ENCODE measurements at regions not wholly inside any gene's neighbourhood (a gene's known extent, or its start where the extent isn't known, plus 50 kb on each side); places are given as distances from the start of the nearest gene placed in this dataset.

- TF ChIP-seq, protein P1, sequence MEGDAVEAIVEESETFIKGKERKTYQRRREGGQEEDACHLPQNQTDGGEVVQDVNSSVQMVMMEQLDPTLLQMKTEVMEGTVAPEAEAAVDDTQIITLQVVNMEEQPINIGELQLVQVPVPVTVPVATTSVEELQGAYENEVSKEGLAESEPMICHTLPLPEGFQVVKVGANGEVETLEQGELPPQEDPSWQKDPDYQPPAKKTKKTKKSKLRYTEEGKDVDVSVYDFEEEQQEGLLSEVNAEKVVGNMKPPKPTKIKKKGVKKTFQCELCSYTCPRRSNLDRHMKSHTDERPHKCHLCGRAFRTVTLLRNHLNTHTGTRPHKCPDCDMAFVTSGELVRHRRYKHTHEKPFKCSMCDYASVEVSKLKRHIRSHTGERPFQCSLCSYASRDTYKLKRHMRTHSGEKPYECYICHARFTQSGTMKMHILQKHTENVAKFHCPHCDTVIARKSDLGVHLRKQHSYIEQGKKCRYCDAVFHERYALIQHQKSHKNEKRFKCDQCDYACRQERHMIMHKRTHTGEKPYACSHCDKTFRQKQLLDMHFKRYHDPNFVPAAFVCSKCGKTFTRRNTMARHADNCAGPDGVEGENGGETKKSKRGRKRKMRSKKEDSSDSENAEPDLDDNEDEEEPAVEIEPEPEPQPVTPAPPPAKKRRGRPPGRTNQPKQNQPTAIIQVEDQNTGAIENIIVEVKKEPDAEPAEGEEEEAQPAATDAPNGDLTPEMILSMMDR (conservative IDR thresholded peaks at IDR 0.05; ENCODE audit: low read length): no peak
- TF ChIP-seq EZH2phosphoT487 (IDR thresholded peaks at IDR 0.05; ENCODE audit: borderline replicate concordance, low read depth, low read length): no peak
Measured at GRCh38 chr18:41390309-41390708, 564.7 kb upstream of the PIK3C3 start.
